SKM-1 (cell line): ENCODE measurements at regions not wholly inside any gene's neighbourhood (a gene's known extent, or its start where the extent isn't known, plus 50 kb on each side); places are given as distances from the start of the nearest gene placed in this dataset.

Source experiments
- DNase-seq: peaks from one replicate; lab custom pipeline; 2025; ENCODE audit not compliant: unreplicated experiment; lab: John Stamatoyannopoulos, UW

- no peak for DNase-seq
Observed at GRCh38 chr14:104422837-104423681, 156.5 kb upstream of the C14orf180 start.

GRCh38 chr14:104423701-104424405 is 155.7 kb upstream of the C14orf180 start:
- no peak for DNase-seq

GRCh38 chr14:104424406-104425072 is 155.0 kb upstream of the C14orf180 start:
- no peak for DNase-seq

GRCh38 chr14:104425171-104425681 is 154.3 kb upstream of the C14orf180 start:
- DNase-seq, result no peak

GRCh38 chr14:104425763-104426646 is 153.6 kb upstream of the C14orf180 start:
- DNase-seq, result no peak

DNA sequence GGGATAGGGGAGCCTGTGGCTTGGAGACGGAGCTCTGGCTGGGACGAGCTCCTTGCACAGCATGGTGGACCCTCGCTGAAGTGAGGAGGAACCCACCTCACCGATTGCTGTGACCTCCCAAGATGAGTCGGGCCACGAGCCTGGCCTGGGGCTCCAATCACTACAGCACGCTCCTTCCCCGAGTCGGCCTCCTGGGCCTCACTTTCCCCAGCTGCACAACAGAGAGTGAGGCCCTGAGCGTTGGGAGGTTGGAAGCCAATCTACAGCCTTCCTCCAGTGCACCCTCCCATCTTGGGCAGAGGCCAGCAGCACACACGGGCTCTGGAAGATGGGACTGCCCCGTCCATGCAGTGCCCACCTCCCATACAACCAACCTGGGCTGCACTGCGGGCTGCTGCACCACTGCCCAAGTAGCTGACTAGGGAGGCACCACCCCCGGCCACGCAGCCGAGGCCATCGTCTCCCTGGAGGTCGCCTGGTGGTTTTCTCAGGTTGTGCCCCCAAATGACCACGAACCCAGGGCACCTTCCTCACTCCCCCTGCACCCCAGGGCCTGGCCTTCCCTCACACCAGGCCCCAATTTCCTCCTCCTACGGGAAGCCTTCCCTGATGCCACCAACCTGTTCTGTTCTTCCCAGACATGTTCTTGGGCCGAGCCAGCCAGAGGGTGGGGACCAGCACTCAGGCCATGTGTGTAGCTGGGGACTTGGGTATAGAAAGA is 152.3 kb upstream of the C14orf180 start:
- no peak for DNase-seq

DNA sequence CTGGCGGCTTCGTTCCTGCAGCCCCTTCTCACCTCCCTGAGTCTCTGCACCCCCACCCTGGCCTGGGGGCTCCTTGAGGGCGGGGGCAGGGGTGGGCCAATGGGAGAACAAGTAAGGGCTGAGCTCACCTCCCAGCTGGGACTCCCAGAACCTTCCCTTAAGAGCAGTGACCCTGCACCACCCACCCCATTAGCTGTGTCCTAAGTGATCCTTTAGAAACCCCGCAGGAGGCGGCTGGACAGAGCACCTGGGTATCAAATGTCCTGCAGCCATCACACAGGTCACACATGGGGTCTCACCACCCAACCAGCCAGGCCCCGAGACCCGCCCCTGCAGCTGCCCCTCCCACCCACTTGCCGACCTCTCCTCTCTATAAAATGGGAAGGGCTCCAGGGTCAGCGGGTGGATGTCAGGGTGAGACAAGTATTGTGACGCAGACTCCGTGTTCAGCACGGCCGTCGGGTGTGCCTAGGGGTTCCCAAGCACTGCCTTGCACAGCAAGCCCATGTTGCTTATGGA is 151.2 kb upstream of the C14orf180 start:
- DNase-seq, result no peak

GRCh38 chr14:104428860-104429259 is 150.7 kb upstream of the C14orf180 start:
- DNase-seq, result no peak

DNA sequence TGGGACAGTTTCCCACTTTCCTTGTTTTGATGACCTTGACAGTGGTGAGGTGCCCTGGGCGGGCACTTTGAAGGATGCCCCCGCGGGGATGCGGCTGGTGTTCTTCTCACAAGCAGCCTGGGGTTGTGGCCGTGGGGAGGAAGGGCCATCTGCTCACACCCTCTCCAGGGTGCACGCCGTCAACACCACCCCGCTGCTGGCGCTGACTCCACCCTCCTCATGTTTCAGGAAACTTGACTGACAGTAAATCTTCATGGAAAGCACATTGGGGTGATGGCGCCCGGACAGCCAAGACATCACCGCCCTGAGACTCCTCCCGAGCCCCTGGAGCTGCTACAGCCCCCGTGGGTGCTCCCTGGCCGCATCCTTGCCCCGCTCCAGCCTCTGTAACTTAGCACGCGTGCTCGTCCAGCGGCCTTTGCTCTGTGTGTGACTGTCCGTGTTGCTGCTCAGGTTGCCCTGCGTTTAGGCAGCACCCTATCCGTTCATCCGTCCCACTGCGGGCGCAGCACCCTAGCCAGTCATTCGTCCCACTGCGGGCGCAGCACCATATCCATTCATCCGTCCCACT is 150.2 kb upstream of the C14orf180 start:
- DNase-seq, result no peak

DNA sequence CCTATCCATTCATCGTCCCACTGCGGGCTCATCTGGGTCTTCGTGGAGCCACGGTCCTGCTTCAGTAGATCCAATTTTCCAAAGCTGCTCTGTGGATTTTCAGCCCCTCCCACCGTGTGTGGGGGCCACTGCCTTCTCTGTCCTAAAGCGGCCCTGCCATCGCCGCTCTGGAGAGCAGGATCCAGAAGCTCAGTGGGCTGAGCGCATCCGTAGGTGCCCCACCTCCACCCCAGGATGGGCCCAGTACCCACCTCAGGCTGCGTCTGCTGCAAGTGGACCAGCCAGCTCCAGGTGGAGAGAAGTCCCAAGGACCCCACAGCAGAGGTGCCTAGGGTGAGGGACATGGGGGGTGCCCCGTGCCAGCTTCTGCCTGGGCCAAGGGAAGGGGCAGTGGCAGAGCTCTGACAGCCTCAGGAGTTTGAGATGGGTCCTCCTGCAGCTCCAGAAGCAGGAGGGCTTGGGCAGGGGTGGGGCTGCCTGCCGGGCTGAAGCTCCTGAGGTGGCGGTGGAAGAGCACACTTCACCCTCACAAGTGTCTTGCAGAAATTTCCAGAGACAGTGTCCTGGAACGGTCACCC is 148.1 kb upstream of the C14orf180 start:
- DNase-seq, result no peak

GRCh38 chr14:104431929-104432541 is 147.5 kb upstream of the C14orf180 start:
- DNase-seq, result no peak

- no peak for DNase-seq
Observed at GRCh38 chr14:104432611-104433231, 146.8 kb upstream of the C14orf180 start.

DNA sequence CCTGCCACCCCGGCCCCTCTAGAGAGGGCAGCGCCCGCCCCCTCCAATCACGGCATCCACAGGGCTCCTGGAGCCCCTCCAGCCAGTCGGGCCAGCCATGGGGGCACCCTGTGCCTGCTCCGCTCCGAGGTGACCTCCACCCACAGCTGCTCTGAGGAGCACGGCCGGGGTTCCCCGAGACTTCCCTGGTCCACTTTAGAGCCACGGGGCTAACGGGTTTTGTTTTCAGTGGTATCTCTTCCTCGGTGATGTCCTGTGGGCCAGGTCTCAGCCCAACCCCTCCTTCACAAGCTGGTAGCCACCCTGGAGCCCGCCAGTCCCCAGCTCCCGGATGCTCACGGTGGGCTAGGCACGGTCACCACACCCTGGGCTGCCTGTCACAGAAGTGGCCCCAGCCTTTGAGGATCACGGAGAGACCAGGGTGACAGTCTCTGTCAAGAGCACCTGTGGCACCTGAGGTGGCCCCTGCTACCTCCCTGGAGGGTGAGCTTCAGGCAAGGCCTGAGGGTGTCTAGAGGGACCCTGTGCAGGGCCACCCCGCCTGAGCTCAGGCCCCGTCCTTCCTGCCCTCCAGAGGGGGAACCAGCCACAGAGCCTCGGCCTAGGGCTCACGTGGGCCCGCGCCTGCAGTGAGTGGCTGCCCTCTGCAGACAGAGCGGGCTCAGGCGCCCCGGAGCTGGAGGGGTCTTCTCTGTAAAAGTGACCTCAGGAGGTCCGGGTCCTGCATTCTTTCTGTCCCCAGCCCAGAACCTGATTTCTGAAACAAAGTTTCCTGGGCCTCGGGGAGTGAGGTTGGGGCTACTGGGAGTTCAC is 146.0 kb upstream of the C14orf180 start:
- DNase-seq, result no peak

GRCh38 chr14:104434214-104435076 is 145.1 kb upstream of the C14orf180 start:
- no peak for DNase-seq

GRCh38 chr14:104435147-104436046 is 144.2 kb upstream of the C14orf180 start:
- DNase-seq, result no peak
